Gastroesophageal sphincter (tissue), 3 donors: ENCODE measurements at regions not wholly inside any gene's neighbourhood (a gene's known extent, or its start where the extent isn't known, plus 50 kb on each side); places are given as distances from the start of the nearest gene placed in this dataset.

ENCODE experiments used
- CTCF ChIP-seq, 4 experiments: fragments of 200-600 bp in 2 of 4; fragments of 450-650 bp in 2 of 4; sonication (generic) in 1 of 4; IDR thresholded peaks; one replicate each; pipeline ENCODE4 v1.5.1; 2017 to 2019; ENCODE audit warnings: antibody characterized with exemption in 4 of 4, mild to moderate bottlenecking in 2 of 4, moderate library complexity in 2 of 4
- EP300 ChIP-seq: sonication (generic); formaldehyde crosslinking; IDR thresholded peaks from one replicate; pipeline ENCODE4 v1.6.1; 2017; ENCODE audit warnings: antibody characterized with exemption, mild to moderate bottlenecking
- POLR2A ChIP-seq, 2 donors: fragments of 450-650 bp; IDR thresholded peaks; one replicate each; pipeline ENCODE4 v1.6.1; 2017; ENCODE audit warnings: antibody characterized with exemption in 2 of 2, mild to moderate bottlenecking in 2 of 2, moderate library complexity in 1 of 2
- POLR2AphosphoS5 ChIP-seq: sonication (generic); formaldehyde crosslinking; IDR thresholded peaks from one replicate; pipeline ENCODE4 v1.6.1; 2017; ENCODE audit warnings: antibody characterized with exemption

GRCh38 chr2:228768818-228769217 is 502.3 kb downstream of the PID1 start:
- TF ChIP-seq CTCF (IDR thresholded peaks at IDR 0.05) (no peak), POLR2AphosphoS5 (no peak), POLR2A (IDR thresholded peaks at IDR 0.05) (no peak), EP300 (no peak)
